Kidney (tissue), 13 donors: ENCODE measurements at regions not wholly inside any gene's neighbourhood (a gene's known extent, or its start where the extent isn't known, plus 50 kb on each side); places are given as distances from the start of the nearest gene placed in this dataset.

ENCODE experiments used
- DNase-seq, 5 donors: peaks; one replicate each; pipeline ENCODE4 v3.0.0-alpha.2; 2013 to 2020
- FAIRE-seq: peaks from 2 replicates; lab custom pipeline; 2012; peaks lifted over from hg19 to GRCh38; lab: Jason Lieb, UNC
- H3K27ac ChIP-seq, 2 donors: one replicate each; pipeline ENCODE4 v1.7.0; 2013; ENCODE audit warnings: low read depth in 2 of 2, low read length in 2 of 2, inconsistent platforms in 1 of 2
- H3K27me3 ChIP-seq: one replicate; pipeline ENCODE4 v1.7.1; 2013; ENCODE audit warnings: low read length, inconsistent platforms; ENCODE audit not compliant: control insufficient read depth, insufficient read depth
- H3K36me3 ChIP-seq, 3 donors: one replicate each; pipeline versions ENCODE4 v1.7.0 to v1.7.1; 2013; ENCODE audit warnings: low read length in 3 of 3, control low read depth in 1 of 3, inconsistent platforms in 1 of 3; ENCODE audit not compliant: insufficient read depth in 3 of 3, control insufficient read depth in 2 of 3
- H3K4me1 ChIP-seq, 3 donors: one replicate each; pipeline versions ENCODE4 v1.7.0 to v1.7.1; 2013; ENCODE audit warnings: low read length in 3 of 3, inconsistent platforms in 1 of 3, low read depth in 1 of 3; ENCODE audit not compliant: control insufficient read depth in 2 of 3, insufficient read depth in 2 of 3
- H3K4me3 ChIP-seq, 3 donors: one replicate each; pipeline versions ENCODE4 v1.7.0 to v1.8.1; 2013; ENCODE audit warnings: low read length in 3 of 3, control low read depth in 1 of 3, inconsistent platforms in 1 of 3
- H3K9ac ChIP-seq, 3 donors: one replicate each; pipeline versions ENCODE4 v1.7.0 to v1.7.1; 2013; ENCODE audit warnings: low read length in 3 of 3, control low read depth in 1 of 3, inconsistent platforms in 1 of 3
- H3K9me3 ChIP-seq, 3 donors: one replicate each; pipeline versions ENCODE4 v1.7.0 to v1.7.1; 2013; ENCODE audit warnings: low read length in 3 of 3, control low read depth in 1 of 3, inconsistent platforms in 1 of 3; ENCODE audit not compliant: control insufficient read depth in 2 of 3, insufficient read depth in 1 of 3
- CTCF ChIP-seq: IDR thresholded peaks from 3 replicates; pipeline ENCODE4 v1.5.1; 2012; ENCODE audit warnings: mild to moderate bottlenecking, moderate library complexity, borderline replicate concordance; ENCODE audit not compliant: insufficient read depth; ENCODE audit errors: extremely low read depth
- intact Hi-C: fragments of 100-400 bp; cut with DNase I; formaldehyde crosslinking; loops from one replicate; pipeline ENCODE4 v1.11.1; 2022
- donor health status: control.
- donor health status: control.
- donor health status: control.
- donor health status: control.
- donor health status: control.
- donor health status: DM: yes; HTN: yes; CAD: no.
- donor health status: Normal renal cell carcinoma (clear cell type).

- no peaks in the 10 kb centered on the region for H3K27me3 ChIP-seq
- H3K9me3 ChIP-seq = no peaks in the 10 kb centered on the region
- no peaks in the 10 kb centered on the region for H3K36me3 ChIP-seq
- intact Hi-C loops = no loop called here
- H3K4me3 ChIP-seq = no peak overlapping the region
- FAIRE-seq = no peak
- H3K27ac ChIP-seq = no peak overlapping the region
- DNase-seq = peak in 2 of 5 donors; percentile 28 to 35
- H3K4me1 ChIP-seq = no peaks in the 10 kb centered on the region
- TF ChIP-seq CTCF = no peak
- H3K9ac ChIP-seq = no peak overlapping the region
Measured at GRCh38 chr2:239806758-239807434, 218.2 kb downstream of the NDUFA10 start.

GRCh38 chr2:239806276-239806675 lies 218.9 kb downstream of the NDUFA10 start:
- no peak for FAIRE-seq

GRCh38 chr2:239805414-239805813 lies 219.7 kb downstream of the NDUFA10 start:
- no peaks in the 10 kb centered on the region for H3K36me3 ChIP-seq
- intact Hi-C loops = no loop called here
- H3K4me1 ChIP-seq = no peaks in the 10 kb centered on the region
- H3K4me3 ChIP-seq = no peak overlapping the region
- H3K9me3 ChIP-seq = no peaks in the 10 kb centered on the region
- FAIRE-seq (no peak), DNase-seq (peak in 1 of 5 donors; percentile 0)
- TF ChIP-seq CTCF = no peak
- H3K27ac ChIP-seq = no peak overlapping the region
- no peak overlapping the region for H3K9ac ChIP-seq
- no peaks in the 10 kb centered on the region for H3K27me3 ChIP-seq

More at GRCh38 chr2:239806276-239806675, 218.9 kb downstream of the NDUFA10 start:
- no peak overlapping the region for H3K9ac ChIP-seq
- intact Hi-C loops = no loop called here
- H3K4me3 ChIP-seq = no peak overlapping the region
- no peak for TF ChIP-seq CTCF
- no peaks in the 10 kb centered on the region for H3K4me1 ChIP-seq
- H3K27ac ChIP-seq = no peak overlapping the region
- H3K27me3 ChIP-seq = no peaks in the 10 kb centered on the region
- no peak for DNase-seq
- no peaks in the 10 kb centered on the region for H3K36me3 ChIP-seq
- no peaks in the 10 kb centered on the region for H3K9me3 ChIP-seq

GRCh38 chr2:239805043-239805329 lies 220.2 kb downstream of the NDUFA10 start:
- FAIRE-seq (no peak), DNase-seq (peak in 1 of 5 donors; percentile 41)
- TF ChIP-seq CTCF = no peak

More at GRCh38 chr2:239805043-239805329, 220.2 kb downstream of the NDUFA10 start:
- Histone ChIP-seq H3K4me3 (no peak overlapping the region), H3K4me1 (no peaks in the 10 kb centered on the region), H3K36me3 (no peaks in the 10 kb centered on the region), H3K27me3 (no peaks in the 10 kb centered on the region), H3K9me3 (no peaks in the 10 kb centered on the region), H3K27ac (no peak overlapping the region), H3K9ac (no peak overlapping the region)
- intact Hi-C loops = no loop called here
